HCT116 (cell line): ENCODE measurements at regions not wholly inside any gene's neighbourhood (a gene's known extent, or its start where the extent isn't known, plus 50 kb on each side); places are given as distances from the start of the nearest gene placed in this dataset.

Experiments
- ATAC-seq: fragments of 200-7000 bp; cut with Tn5 transposase; 2 replicates; pipeline ENCODE4 v1.9.1; 2020; ENCODE audit warnings: mild to moderate bottlenecking, moderate library complexity
- BruUV-seq: library from RNA; stranded (reverse); fragments of 400-500 nt; replicated peaks from 2 replicates; lab custom pipeline; 2021; lab: Mats Ljungman, UMichigan
- CTCF ChIA-PET: fragments of 300-600 bp; sonication (Branson Sonifier 250); formaldehyde crosslinking; loops from one replicate; lab custom pipeline; 2021; ENCODE audit warnings: antibody characterized with exemption; lab: Charles Lee
- POLR2A ChIA-PET: fragments of 300-600, 350-600 bp; sonication (Branson Sonifier 250); formaldehyde crosslinking; loops from one replicate; lab custom pipeline; 2021; ENCODE audit warnings: antibody characterized with exemption; lab: Charles Lee
- RAD21 ChIA-PET, 2 experiments: fragments of 300-600 bp; sonication (Branson Sonifier 250); formaldehyde crosslinking; loops; one replicate each; lab custom pipeline; 2023; ENCODE audit warnings: low total read pairs in 2 of 2; ENCODE audit not compliant: uncharacterized antibody in 2 of 2, unreplicated experiment in 2 of 2, low non-redundant PET in 1 of 2; lab: Charles Lee
- DNase-seq: peaks from one replicate; pipeline ENCODE4 v3.0.0-alpha.2; 2010; ENCODE audit warnings: low read depth, low spot score
- H2AFZ ChIP-seq: fragments of 200-600 bp; shearing (Covaris generic), sonication (generic); 2 replicates; pipeline ENCODE4 v1.6.1; 2017; ENCODE audit warnings: low read depth, mixed run types, mixed read lengths, antibody characterized with exemption, low read length; ENCODE audit not compliant: poor library complexity, severe bottlenecking
- H3K27ac ChIP-seq: 2 replicates; pipeline ENCODE4 v1.5.1; 2012; ENCODE audit warnings: low read depth, low read length
- H3K27me3 ChIP-seq: fragments of 200-600 bp; sonication (generic); 2 replicates; pipeline ENCODE4 v1.6.1; 2016; ENCODE audit warnings: mixed run types, low read length, mixed read lengths; ENCODE audit not compliant: insufficient read depth
- H3K36me3 ChIP-seq, 2 experiments: fragments of 200-500 bp in 1 of 2; fragments of 200-600 bp in 1 of 2; sonication (Bioruptor generic) in 1 of 2; sonication (generic) in 1 of 2; 2 replicates each; pipeline versions ENCODE4 v1.5.1 to v1.6.1; 2014 to 2016; ENCODE audit warnings: low read length in 2 of 2, inconsistent platforms in 1 of 2, mixed read lengths in 1 of 2, mixed run types in 1 of 2; ENCODE audit not compliant: insufficient read depth in 2 of 2, control insufficient read depth in 1 of 2
- H3K4me1 ChIP-seq, 2 experiments: fragments of 200-600 bp in 1 of 2; sonication (generic) in 1 of 2; 2 replicates each; pipeline versions ENCODE4 v1.5.1 to v1.6.1; 2012 to 2017; ENCODE audit warnings: low read length in 2 of 2, inconsistent platforms in 1 of 2, mild to moderate bottlenecking in 1 of 2, mixed read lengths in 1 of 2, mixed run types in 1 of 2, moderate library complexity in 1 of 2; ENCODE audit not compliant: insufficient read depth in 2 of 2, control insufficient read depth in 1 of 2
- H3K4me2 ChIP-seq: fragments of 200-600 bp; sonication (generic); 2 replicates; pipeline ENCODE4 v1.6.1; 2017; ENCODE audit warnings: mixed run types, low read length, mixed read lengths
- H3K4me3 ChIP-seq, 2 experiments: fragments of 200-600 bp in 1 of 2; sonication (generic) in 1 of 2; replicated peaks in 1 of 2; 2 replicates each; pipeline ENCODE4 v1.5.1; 2011 to 2016; ENCODE audit warnings: low read length in 2 of 2, control low read depth in 1 of 2, low read depth in 1 of 2, mild to moderate bottlenecking in 1 of 2, mixed read lengths in 1 of 2, mixed run types in 1 of 2
- H3K79me2 ChIP-seq: fragments of 200-600 bp; sonication (generic); 2 replicates; pipeline ENCODE4 v1.6.1; 2017; ENCODE audit warnings: mild to moderate bottlenecking, mixed run types, low read length, moderate library complexity, mixed read lengths; ENCODE audit not compliant: insufficient read depth
- H3K9ac ChIP-seq: fragments of 200-600 bp; sonication (generic); 2 replicates; pipeline ENCODE4 v1.6.1; 2016; ENCODE audit warnings: low read length, mixed read lengths
- H3K9me2 ChIP-seq: fragments of 200-600 bp; sonication (generic), shearing (Covaris generic); 2 replicates; pipeline ENCODE4 v1.6.1; 2017; ENCODE audit warnings: mixed run types, mild to moderate bottlenecking, moderate library complexity; ENCODE audit not compliant: insufficient read depth
- H3K9me3 ChIP-seq, 2 experiments: fragments of 200-500 bp in 1 of 2; fragments of 200-600 bp in 1 of 2; sonication (Bioruptor generic) in 1 of 2; sonication (generic) in 1 of 2; 2 replicates each; pipeline ENCODE4 v1.6.1; 2014 to 2017; ENCODE audit warnings: low read length in 2 of 2, mixed read lengths in 2 of 2, inconsistent platforms in 1 of 2, low read depth in 1 of 2, mild to moderate bottlenecking in 1 of 2, mixed run types in 1 of 2, moderate library complexity in 1 of 2; ENCODE audit not compliant: control insufficient read depth in 1 of 2, insufficient read depth in 1 of 2
- H4K20me1 ChIP-seq: fragments of 200-600 bp; sonication (generic), shearing (Covaris generic); 2 replicates; pipeline ENCODE4 v1.6.1; 2017; ENCODE audit warnings: mixed run types, mild to moderate bottlenecking, moderate library complexity; ENCODE audit not compliant: insufficient read depth
- ATF3 ChIP-seq: IDR thresholded peaks from 2 replicates; pipeline ENCODE4 v1.6.1; 2012
- CBX3 ChIP-seq: IDR thresholded peaks from 2 replicates; pipeline ENCODE4 v1.6.1; 2012; ENCODE audit warnings: low read depth
- CEBPB ChIP-seq: IDR thresholded peaks from 2 replicates; pipeline ENCODE4 v1.6.1; 2012; ENCODE audit warnings: low read depth
- ELF1 ChIP-seq: IDR thresholded peaks from 2 replicates; pipeline ENCODE4 v1.6.1; 2012; ENCODE audit warnings: low read depth, borderline replicate concordance
- EZH2 ChIP-seq: fragments of 200-600 bp; sonication (generic); IDR thresholded peaks from 2 replicates; pipeline ENCODE4 v1.6.1; 2017; ENCODE audit warnings: antibody characterized with exemption, mixed run types
- EZH2phosphoT487 ChIP-seq: fragments of 200-600 bp; IDR thresholded peaks from 2 replicates; pipeline ENCODE4 v1.6.1; 2018; ENCODE audit warnings: antibody characterized with exemption, borderline replicate concordance
- FOSL1 ChIP-seq: IDR thresholded peaks from 2 replicates; pipeline ENCODE4 v1.6.1; 2012; ENCODE audit warnings: low read depth
- JUND ChIP-seq: IDR thresholded peaks from 2 replicates; pipeline ENCODE4 v1.6.1; 2012
- POLR2A ChIP-seq: IDR thresholded peaks from 2 replicates; pipeline ENCODE4 v1.7.0; 2011; ENCODE audit warnings: borderline replicate concordance; ENCODE audit not compliant: insufficient read depth, insufficient read length; ENCODE audit errors: extremely low read depth
- POLR2AphosphoS5 ChIP-seq: IDR thresholded peaks from 2 replicates; pipeline ENCODE4 v1.6.1; 2011; ENCODE audit warnings: mild to moderate bottlenecking, low read depth, low read length, moderate library complexity
- SIN3A ChIP-seq: IDR thresholded peaks from 2 replicates; pipeline ENCODE4 v1.6.1; 2012; ENCODE audit warnings: low read depth
- SRF ChIP-seq: IDR thresholded peaks from 2 replicates; pipeline ENCODE4 v1.6.1; 2012; ENCODE audit warnings: low read depth
- YY1 ChIP-seq: IDR thresholded peaks from 2 replicates; pipeline ENCODE4 v1.6.1; 2011; ENCODE audit warnings: low read length, low read depth, moderate library complexity, mild to moderate bottlenecking; ENCODE audit not compliant: insufficient replicate concordance; ENCODE audit errors: extremely low read depth
- ZNF274 ChIP-seq: fragments of 200-500 bp; sonication (Bioruptor generic); IDR thresholded peaks from 2 replicates; pipeline ENCODE4 v1.6.1; 2014; ENCODE audit warnings: mild to moderate bottlenecking, low read depth, low read length, inconsistent platforms
- intact Hi-C: fragments of 100-400 bp; cut with micrococcal nuclease; formaldehyde crosslinking; loops from 2 replicates; pipeline ENCODE4 v1.10.0; 2022
- TF ChIP-seq, protein P1 (sequence below): IDR thresholded peaks from 2 replicates; pipeline ENCODE4 v1.6.1; 2012; ENCODE audit warnings: low read depth
- TF ChIP-seq, protein P2 (sequence below): IDR thresholded peaks from 2 replicates; pipeline ENCODE4 v1.6.1; 2011; ENCODE audit warnings: mild to moderate bottlenecking, low read length, moderate library complexity; ENCODE audit not compliant: insufficient replicate concordance; ENCODE audit errors: extremely low read depth
- TF ChIP-seq, protein P3 (sequence below), 3 experiments: fragments of 200-600 bp in 1 of 3; sonication (generic) in 1 of 3; IDR thresholded peaks in 2 of 3; conservative IDR thresholded peaks in 1 of 3; 2 replicates each; pipeline ENCODE4 v1.5.1; 2012 to 2017; ENCODE audit warnings: low read depth in 2 of 3, low read length in 2 of 3, antibody characterized with exemption in 1 of 3, borderline replicate concordance in 1 of 3, control low read depth in 1 of 3, mild to moderate bottlenecking in 1 of 3, mixed read lengths in 1 of 3, mixed run types in 1 of 3, moderate library complexity in 1 of 3; ENCODE audit not compliant: insufficient read depth in 1 of 3
- TF ChIP-seq, protein P4 (sequence below): IDR thresholded peaks from 2 replicates; pipeline ENCODE4 v1.6.1; 2012

DNA sequence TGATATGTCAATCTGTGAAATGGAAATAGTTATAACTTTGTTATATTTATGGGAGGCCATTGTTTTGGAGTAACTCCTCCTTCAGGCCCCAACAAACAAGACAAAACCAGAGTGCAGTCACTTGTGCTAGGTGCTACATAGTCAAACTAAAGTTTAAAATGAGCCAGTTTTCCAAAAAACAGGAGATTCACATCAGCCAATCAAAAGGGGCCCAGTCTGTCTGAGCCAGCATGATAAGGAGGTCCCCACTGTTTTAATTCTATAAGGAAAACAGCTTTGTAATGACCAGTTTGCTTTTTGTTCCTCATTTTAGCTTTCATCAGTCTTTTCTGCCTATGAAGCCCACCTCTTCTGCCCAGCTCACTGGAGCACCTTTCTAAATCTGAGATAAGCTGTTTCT, 94.7 kb upstream of the SLC7A14 start:
- no peaks in the 10 kb centered on the region for H4K20me1 ChIP-seq
- ChIA-PET RAD21 (no interaction called here), POLR2A (no interaction called here), CTCF (interaction anchor here (1.1 kb wide), 1 partner anchor 10 kb away, joined by 3 read pairs; no protein-coding TSS in a partner anchor)
- BruUV-seq = no TSS peak
- H3K79me2 ChIP-seq = no peaks in the 10 kb centered on the region
- no peaks in the 10 kb centered on the region for H3K9me2 ChIP-seq
- ATAC-seq (no peak), DNase-seq (no peak)
- H3K36me3 ChIP-seq = no peaks in the 10 kb centered on the region
- no peak overlapping the region for H2AFZ ChIP-seq
- H3K4me1 ChIP-seq = no peaks in the 10 kb centered on the region
- no peaks in the 10 kb centered on the region for H3K27me3 ChIP-seq
- H3K9ac ChIP-seq = no peak overlapping the region
- H3K4me3 ChIP-seq = no peak overlapping the region
- no peak overlapping the region for H3K27ac ChIP-seq
- H3K4me2 ChIP-seq = no peak overlapping the region
- intact Hi-C loops = no loop called here
- TF ChIP-seq FOSL1 = no peak
- no peak for TF ChIP-seq SRF
- TF ChIP-seq YY1 = no peak
- no peak for TF ChIP-seq EZH2
- no peak for TF ChIP-seq ZNF274
- no peak for TF ChIP-seq ELF1
- no peak for TF ChIP-seq ATF3
- TF ChIP-seq, protein P1, sequence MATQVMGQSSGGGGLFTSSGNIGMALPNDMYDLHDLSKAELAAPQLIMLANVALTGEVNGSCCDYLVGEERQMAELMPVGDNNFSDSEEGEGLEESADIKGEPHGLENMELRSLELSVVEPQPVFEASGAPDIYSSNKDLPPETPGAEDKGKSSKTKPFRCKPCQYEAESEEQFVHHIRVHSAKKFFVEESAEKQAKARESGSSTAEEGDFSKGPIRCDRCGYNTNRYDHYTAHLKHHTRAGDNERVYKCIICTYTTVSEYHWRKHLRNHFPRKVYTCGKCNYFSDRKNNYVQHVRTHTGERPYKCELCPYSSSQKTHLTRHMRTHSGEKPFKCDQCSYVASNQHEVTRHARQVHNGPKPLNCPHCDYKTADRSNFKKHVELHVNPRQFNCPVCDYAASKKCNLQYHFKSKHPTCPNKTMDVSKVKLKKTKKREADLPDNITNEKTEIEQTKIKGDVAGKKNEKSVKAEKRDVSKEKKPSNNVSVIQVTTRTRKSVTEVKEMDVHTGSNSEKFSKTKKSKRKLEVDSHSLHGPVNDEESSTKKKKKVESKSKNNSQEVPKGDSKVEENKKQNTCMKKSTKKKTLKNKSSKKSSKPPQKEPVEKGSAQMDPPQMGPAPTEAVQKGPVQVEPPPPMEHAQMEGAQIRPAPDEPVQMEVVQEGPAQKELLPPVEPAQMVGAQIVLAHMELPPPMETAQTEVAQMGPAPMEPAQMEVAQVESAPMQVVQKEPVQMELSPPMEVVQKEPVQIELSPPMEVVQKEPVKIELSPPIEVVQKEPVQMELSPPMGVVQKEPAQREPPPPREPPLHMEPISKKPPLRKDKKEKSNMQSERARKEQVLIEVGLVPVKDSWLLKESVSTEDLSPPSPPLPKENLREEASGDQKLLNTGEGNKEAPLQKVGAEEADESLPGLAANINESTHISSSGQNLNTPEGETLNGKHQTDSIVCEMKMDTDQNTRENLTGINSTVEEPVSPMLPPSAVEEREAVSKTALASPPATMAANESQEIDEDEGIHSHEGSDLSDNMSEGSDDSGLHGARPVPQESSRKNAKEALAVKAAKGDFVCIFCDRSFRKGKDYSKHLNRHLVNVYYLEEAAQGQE = no peak
- no peak for TF ChIP-seq CBX3
- no peak for TF ChIP-seq CEBPB
- TF ChIP-seq, protein P2, sequence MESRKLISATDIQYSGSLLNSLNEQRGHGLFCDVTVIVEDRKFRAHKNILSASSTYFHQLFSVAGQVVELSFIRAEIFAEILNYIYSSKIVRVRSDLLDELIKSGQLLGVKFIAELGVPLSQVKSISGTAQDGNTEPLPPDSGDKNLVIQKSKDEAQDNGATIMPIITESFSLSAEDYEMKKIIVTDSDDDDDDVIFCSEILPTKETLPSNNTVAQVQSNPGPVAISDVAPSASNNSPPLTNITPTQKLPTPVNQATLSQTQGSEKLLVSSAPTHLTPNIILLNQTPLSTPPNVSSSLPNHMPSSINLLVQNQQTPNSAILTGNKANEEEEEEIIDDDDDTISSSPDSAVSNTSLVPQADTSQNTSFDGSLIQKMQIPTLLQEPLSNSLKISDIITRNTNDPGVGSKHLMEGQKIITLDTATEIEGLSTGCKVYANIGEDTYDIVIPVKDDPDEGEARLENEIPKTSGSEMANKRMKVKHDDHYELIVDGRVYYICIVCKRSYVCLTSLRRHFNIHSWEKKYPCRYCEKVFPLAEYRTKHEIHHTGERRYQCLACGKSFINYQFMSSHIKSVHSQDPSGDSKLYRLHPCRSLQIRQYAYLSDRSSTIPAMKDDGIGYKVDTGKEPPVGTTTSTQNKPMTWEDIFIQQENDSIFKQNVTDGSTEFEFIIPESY = no peak
- TF ChIP-seq JUND = no peak
- TF ChIP-seq SIN3A = no peak
- no peak for TF ChIP-seq EZH2phosphoT487
- TF ChIP-seq, protein P3, sequence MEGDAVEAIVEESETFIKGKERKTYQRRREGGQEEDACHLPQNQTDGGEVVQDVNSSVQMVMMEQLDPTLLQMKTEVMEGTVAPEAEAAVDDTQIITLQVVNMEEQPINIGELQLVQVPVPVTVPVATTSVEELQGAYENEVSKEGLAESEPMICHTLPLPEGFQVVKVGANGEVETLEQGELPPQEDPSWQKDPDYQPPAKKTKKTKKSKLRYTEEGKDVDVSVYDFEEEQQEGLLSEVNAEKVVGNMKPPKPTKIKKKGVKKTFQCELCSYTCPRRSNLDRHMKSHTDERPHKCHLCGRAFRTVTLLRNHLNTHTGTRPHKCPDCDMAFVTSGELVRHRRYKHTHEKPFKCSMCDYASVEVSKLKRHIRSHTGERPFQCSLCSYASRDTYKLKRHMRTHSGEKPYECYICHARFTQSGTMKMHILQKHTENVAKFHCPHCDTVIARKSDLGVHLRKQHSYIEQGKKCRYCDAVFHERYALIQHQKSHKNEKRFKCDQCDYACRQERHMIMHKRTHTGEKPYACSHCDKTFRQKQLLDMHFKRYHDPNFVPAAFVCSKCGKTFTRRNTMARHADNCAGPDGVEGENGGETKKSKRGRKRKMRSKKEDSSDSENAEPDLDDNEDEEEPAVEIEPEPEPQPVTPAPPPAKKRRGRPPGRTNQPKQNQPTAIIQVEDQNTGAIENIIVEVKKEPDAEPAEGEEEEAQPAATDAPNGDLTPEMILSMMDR (IDR thresholded peaks at IDR 0.05 in 2 of 3, conservative IDR thresholded peaks at IDR 0.05 in 1 of 3; ENCODE audit: borderline replicate concordance in 1 of 3, insufficient read depth in 1 of 3, low read depth in 2 of 3, low read length in 2 of 3) = no peak
- TF ChIP-seq POLR2AphosphoS5 = no peak
- TF ChIP-seq POLR2A = no peak
- TF ChIP-seq, protein P4, sequence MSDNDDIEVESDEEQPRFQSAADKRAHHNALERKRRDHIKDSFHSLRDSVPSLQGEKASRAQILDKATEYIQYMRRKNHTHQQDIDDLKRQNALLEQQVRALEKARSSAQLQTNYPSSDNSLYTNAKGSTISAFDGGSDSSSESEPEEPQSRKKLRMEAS = no peak
- H3K9me3 ChIP-seq = no peaks in the 10 kb centered on the region
